ENCODE measurements at regions not wholly inside any gene's neighbourhood (a gene's known extent, or its start where the extent isn't known, plus 50 kb on each side); places are given as distances from the start of the nearest gene placed in this dataset.

- TF ChIP-seq ZNF462 (CRISPR knock-in tag; IDR thresholded peaks at IDR 0.05) = no peak
Observed at GRCh38 chr15:66936109-66936860, 129.1 kb upstream of the SMAD3 start (continued).

DNA sequence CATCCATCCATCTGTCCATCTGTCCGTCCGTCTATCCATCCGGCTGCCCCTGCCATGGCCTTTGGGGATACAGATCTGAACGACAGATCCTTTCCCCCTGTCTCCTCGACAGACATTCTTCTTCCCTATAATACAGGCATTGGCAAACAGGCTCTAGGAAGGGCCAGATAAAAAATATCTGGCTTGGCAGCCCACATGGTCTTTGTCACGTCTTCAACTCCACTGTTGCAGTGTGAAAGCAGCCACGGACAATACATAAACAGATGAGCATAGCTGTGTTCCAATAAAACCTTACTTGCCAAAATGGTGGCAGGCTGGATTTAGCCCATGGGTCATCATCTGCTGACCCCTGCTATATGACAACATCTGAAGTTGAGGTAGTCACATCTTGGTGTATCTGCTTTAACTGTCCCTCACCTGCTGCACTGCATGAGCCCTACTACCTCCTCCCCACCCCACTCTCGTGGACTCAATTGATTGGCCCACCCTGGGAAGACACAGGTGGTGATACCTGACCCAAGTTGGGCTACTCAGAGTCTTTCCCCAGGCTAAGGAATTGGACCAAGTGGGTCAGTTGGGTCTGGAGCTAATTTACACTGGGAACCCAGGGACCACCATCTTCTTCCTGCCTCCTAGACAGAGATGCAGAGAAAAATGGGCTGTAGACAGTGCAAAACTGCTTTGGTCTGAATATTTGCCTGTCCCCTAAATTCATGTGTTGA is 128.4 kb upstream of the SMAD3 start:
- no peaks in the 10 kb centered on the region; the same call in 1 of the 2 replicates for H3K9me2 ChIP-seq (ENCODE audit: insufficient read depth)
- H3K4me2 ChIP-seq = no peak overlapping the region
- H2AFZ ChIP-seq = no peak overlapping the region
- no peaks in the 10 kb centered on the region for H3K36me3 ChIP-seq (ENCODE audit: insufficient read depth)
- no peak for ATAC-seq
- DNase-seq (ENCODE audit: low spot score) = no peak
- peaks cover 12% of the 10 kb centered on the region for H3K4me1 Mint-ChIP-seq
- peaks cover 4% of the 10 kb centered on the region; the same call in 1 of the 2 replicates for H3K4me1 ChIP-seq (ENCODE audit: insufficient read depth)
- peaks cover 7% of the 10 kb centered on the region for H3K27me3 Mint-ChIP-seq (ENCODE audit: insufficient read depth, low read depth, poor library complexity)
- no peaks in the 10 kb centered on the region for H3K79me2 ChIP-seq (replicated peaks; ENCODE audit: insufficient read depth)
- TF ChIP-seq REST (IDR thresholded peaks at IDR 0.05; ENCODE audit: unreplicated experiment) (no peak), JUNB (IDR thresholded peaks at IDR 0.05; ENCODE audit: unreplicated experiment) (no peak), NANOG (IDR thresholded peaks at IDR 0.05; ENCODE audit: borderline replicate concordance) (no peak), EZH2phosphoT487 (IDR thresholded peaks at IDR 0.05; ENCODE audit: unreplicated experiment) (no peak), ZNF331 (CRISPR knock-in tag; IDR thresholded peaks at IDR 0.05; ENCODE audit: low read depth) (no peak), CREB1 (CRISPR knock-in tag; IDR thresholded peaks at IDR 0.05; ENCODE audit: low read depth) (no peak), EZH2 (IDR thresholded peaks at IDR 0.05; ENCODE audit: low read depth, unreplicated experiment) (no peak)
- H3K27ac ChIP-seq (ENCODE audit: low read depth) = no peak overlapping the region
- no peak overlapping the region for H3K4me3 Mint-ChIP-seq
- H3K4me3 ChIP-seq = no peak overlapping the region
- H3K27me3 ChIP-seq (ENCODE audit: insufficient read depth) = no peaks in the 10 kb centered on the region
- H3F3A ChIP-seq (replicated peaks; ENCODE audit: low read depth) = no peaks in the 10 kb centered on the region; the same call in 1 of the 2 replicates
- no peaks in the 10 kb centered on the region for H4K20me1 ChIP-seq (replicated peaks; ENCODE audit: insufficient read depth)
- peaks cover 43% of the 10 kb centered on the region for H3K9me3 Mint-ChIP-seq
- peaks cover 28% of the 10 kb centered on the region for H3K36me3 Mint-ChIP-seq (ENCODE audit: low read depth)
- no peak overlapping the region for H3K27ac Mint-ChIP-seq

Measured in GM23338 (cell line).